Endodermal cell (in vitro differentiated cells): ENCODE measurements at regions not wholly inside any gene's neighbourhood (a gene's known extent, or its start where the extent isn't known, plus 50 kb on each side); places are given as distances from the start of the nearest gene placed in this dataset.

Experiments used
- DNase-seq: peaks from one replicate; pipeline ENCODE4 v3.0.0-alpha.2; 2017
- H3K27ac ChIP-seq: 2 replicates; pipeline ENCODE4 v1.5.1; 2013; ENCODE audit warnings: mild to moderate bottlenecking, low read depth, low read length, moderate library complexity
- H3K27me3 ChIP-seq: 2 replicates; pipeline ENCODE4 v1.6.1; 2013; ENCODE audit warnings: mild to moderate bottlenecking, low read length, moderate library complexity; ENCODE audit not compliant: insufficient read depth, control insufficient read depth, poor library complexity, severe bottlenecking
- H3K36me3 ChIP-seq: 2 replicates; pipeline ENCODE4 v1.7.0; 2013; ENCODE audit warnings: mild to moderate bottlenecking, low read length, moderate library complexity; ENCODE audit not compliant: control insufficient read depth, insufficient read depth
- H3K4me1 ChIP-seq: one replicate; pipeline ENCODE4 v1.7.0; 2013; ENCODE audit warnings: low read length; ENCODE audit not compliant: control insufficient read depth, insufficient read depth
- H3K4me3 ChIP-seq: 2 replicates; pipeline ENCODE4 v1.5.1; 2013; ENCODE audit warnings: mild to moderate bottlenecking, low read length, moderate library complexity
- H3K9ac ChIP-seq: 2 replicates; pipeline ENCODE4 v1.6.1; 2013; ENCODE audit warnings: mild to moderate bottlenecking, low read length, moderate library complexity; ENCODE audit not compliant: poor library complexity, severe bottlenecking; ENCODE audit errors: extremely low read depth
- H3K9me3 ChIP-seq: 2 replicates; pipeline ENCODE4 v1.6.1; 2013; ENCODE audit warnings: mild to moderate bottlenecking, low read length, moderate library complexity; ENCODE audit not compliant: control insufficient read depth
- H3K27ac Mint-ChIP-seq: 2 replicates; pipeline ENCODE4 v1.8.0; 2020; ENCODE audit warnings: mixed read lengths
- H3K27me3 Mint-ChIP-seq: 2 replicates; pipeline ENCODE4 v1.8.0; 2021; ENCODE audit warnings: mild to moderate bottlenecking, mixed read lengths; ENCODE audit not compliant: insufficient read depth
- H3K36me3 Mint-ChIP-seq: 2 replicates; pipeline ENCODE4 v1.8.0; 2020; ENCODE audit warnings: low read depth, mixed read lengths
- H3K4me1 Mint-ChIP-seq: 2 replicates; pipeline ENCODE4 v1.8.0; 2020; ENCODE audit warnings: mixed read lengths
- H3K4me3 Mint-ChIP-seq: 2 replicates; pipeline ENCODE4 v1.8.0; 2020; ENCODE audit warnings: mild to moderate bottlenecking, moderate library complexity, mixed read lengths
- H3K9me3 Mint-ChIP-seq: 2 replicates; pipeline ENCODE4 v1.8.0; 2020; ENCODE audit warnings: mild to moderate bottlenecking, mixed read lengths
- WGBS, 2 experiments: methylation state at CpG; one replicate each; pipeline versions ENCODE4 v1.1.5 to v1.1.7; 2013; ENCODE audit warnings: missing lambda C conversion rate in 2 of 2, mixed read lengths in 1 of 2; ENCODE audit not compliant: insufficient coverage in 1 of 2, insufficient read length in 1 of 2; 5-methylcytosine and 5-hydroxymethylcytosine counted together
- TF ChIP-seq, protein P1 (sequence below): fragments of 200-600 bp; sonication (generic); conservative IDR thresholded peaks from 2 replicates; pipeline ENCODE4 v1.5.0; 2021; ENCODE audit warnings: antibody characterized with exemption, mild to moderate bottlenecking

DNA sequence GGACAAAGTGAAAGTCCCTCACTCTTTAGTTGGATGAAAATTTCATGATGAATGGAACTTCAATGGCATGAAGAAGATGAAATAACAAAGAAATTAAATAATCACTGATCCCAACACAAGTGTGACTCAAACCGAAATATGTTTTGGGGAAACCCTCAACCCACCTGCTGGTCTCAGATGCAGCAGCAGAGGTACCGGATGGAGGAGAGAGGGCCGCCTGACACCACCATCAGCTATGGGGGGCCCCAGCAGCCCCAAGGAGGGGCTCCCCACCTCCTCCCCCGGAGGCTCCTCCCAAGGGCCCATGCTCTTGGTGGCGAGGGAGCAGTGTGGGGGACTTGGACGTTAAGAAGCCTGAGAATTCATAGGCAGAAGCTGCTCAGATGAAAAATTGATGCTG lies 137.2 kb upstream of the ADARB2 start:
- H3K9me3 Mint-ChIP-seq = peaks cover 10% of the 10 kb centered on the region

GRCh38 chr10:1873661-1874315 lies 136.5 kb upstream of the ADARB2 start:
- no peaks in the 10 kb centered on the region for H3K36me3 ChIP-seq
- no peak overlapping the region for H3K9ac ChIP-seq
- Mint-ChIP-seq H3K4me3 (no peak overlapping the region), H3K36me3 (no peaks in the 10 kb centered on the region), H3K27me3 (no peaks in the 10 kb centered on the region), H3K4me1 (peaks cover 5% of the 10 kb centered on the region), H3K27ac (no peak overlapping the region), H3K9me3 (peaks cover 10% of the 10 kb centered on the region)
- H3K9me3 ChIP-seq = no peaks in the 10 kb centered on the region
- 79 to 89% methylated on average over 7 of the region's 7 CpGs for WGBS, 2 experiments
- no peaks in the 10 kb centered on the region for H3K4me1 ChIP-seq
- H3K4me3 ChIP-seq = no peak overlapping the region
- H3K27me3 ChIP-seq = no peaks in the 10 kb centered on the region
- no peak overlapping the region for H3K27ac ChIP-seq
- DNase-seq = no peak
- TF ChIP-seq, protein P1, sequence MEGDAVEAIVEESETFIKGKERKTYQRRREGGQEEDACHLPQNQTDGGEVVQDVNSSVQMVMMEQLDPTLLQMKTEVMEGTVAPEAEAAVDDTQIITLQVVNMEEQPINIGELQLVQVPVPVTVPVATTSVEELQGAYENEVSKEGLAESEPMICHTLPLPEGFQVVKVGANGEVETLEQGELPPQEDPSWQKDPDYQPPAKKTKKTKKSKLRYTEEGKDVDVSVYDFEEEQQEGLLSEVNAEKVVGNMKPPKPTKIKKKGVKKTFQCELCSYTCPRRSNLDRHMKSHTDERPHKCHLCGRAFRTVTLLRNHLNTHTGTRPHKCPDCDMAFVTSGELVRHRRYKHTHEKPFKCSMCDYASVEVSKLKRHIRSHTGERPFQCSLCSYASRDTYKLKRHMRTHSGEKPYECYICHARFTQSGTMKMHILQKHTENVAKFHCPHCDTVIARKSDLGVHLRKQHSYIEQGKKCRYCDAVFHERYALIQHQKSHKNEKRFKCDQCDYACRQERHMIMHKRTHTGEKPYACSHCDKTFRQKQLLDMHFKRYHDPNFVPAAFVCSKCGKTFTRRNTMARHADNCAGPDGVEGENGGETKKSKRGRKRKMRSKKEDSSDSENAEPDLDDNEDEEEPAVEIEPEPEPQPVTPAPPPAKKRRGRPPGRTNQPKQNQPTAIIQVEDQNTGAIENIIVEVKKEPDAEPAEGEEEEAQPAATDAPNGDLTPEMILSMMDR = no peak

More for the DNA sequence above, 137.2 kb upstream of the ADARB2 start:
- Histone ChIP-seq H3K4me1 (no peaks in the 10 kb centered on the region), H3K27me3 (no peaks in the 10 kb centered on the region), H3K4me3 (no peak overlapping the region), H3K27ac (no peak overlapping the region), H3K9ac (no peak overlapping the region), H3K36me3 (no peaks in the 10 kb centered on the region), H3K9me3 (no peaks in the 10 kb centered on the region)
- 88 to 90% methylated on average over 4 to 6 of the region's 6 CpGs for WGBS, 2 experiments
- no peaks in the 10 kb centered on the region for H3K36me3 Mint-ChIP-seq
- H3K4me3 Mint-ChIP-seq = no peak overlapping the region
- DNase-seq = no peak
- TF ChIP-seq, protein P1 = no peak
- no peak overlapping the region for H3K27ac Mint-ChIP-seq
- no peaks in the 10 kb centered on the region for H3K27me3 Mint-ChIP-seq
- peaks cover 1% of the 10 kb centered on the region for H3K4me1 Mint-ChIP-seq

DNA sequence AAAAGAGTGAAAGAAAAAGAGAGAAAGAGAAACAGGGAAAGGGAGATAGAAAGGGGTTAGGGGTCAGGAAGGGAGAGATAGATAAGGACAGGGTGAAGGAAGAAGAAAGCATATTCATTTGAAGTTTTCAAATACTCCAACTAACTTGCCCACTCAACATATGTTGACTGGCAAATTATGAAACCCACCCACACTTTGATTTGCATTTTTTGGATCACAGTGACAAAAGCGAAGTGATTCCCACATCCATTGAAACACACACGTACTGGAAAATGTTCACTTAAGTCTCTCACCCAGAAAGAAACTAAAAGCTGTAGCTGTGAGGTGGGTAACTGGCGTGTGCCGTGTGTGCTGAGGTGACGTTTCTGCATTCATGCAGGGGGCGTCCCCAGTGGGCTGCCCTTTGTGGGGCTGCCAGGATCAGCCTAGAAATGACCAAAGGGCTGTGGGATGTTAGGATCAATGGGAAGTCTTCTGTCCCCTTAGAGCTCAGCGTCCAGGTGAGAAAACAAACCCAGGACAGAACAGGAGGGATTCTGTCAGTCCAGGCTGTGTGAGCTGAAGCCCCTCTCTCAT lies 134.9 kb upstream of the ADARB2 start:
- Mint-ChIP-seq H3K9me3 (peaks cover 10% of the 10 kb centered on the region), H3K4me3 (no peak overlapping the region), H3K4me1 (peaks cover 5% of the 10 kb centered on the region), H3K27me3 (no peaks in the 10 kb centered on the region), H3K27ac (no peak overlapping the region), H3K36me3 (no peaks in the 10 kb centered on the region)
- Histone ChIP-seq H3K36me3 (no peaks in the 10 kb centered on the region), H3K9me3 (no peaks in the 10 kb centered on the region), H3K4me3 (no peak overlapping the region), H3K27me3 (no peaks in the 10 kb centered on the region), H3K9ac (no peak overlapping the region), H3K4me1 (no peaks in the 10 kb centered on the region), H3K27ac (no peak overlapping the region)
- DNase-seq = no peak
- 93 to 95% methylated on average over 4 to 7 of the region's 7 CpGs for WGBS, 2 experiments
- TF ChIP-seq, protein P1 = no peak
